K562 (cell line): ENCODE measurements at regions not wholly inside any gene's neighbourhood (a gene's known extent, or its start where the extent isn't known, plus 50 kb on each side); places are given as distances from the start of the nearest gene placed in this dataset.

ENCODE experiments used
- CBFA2T3 ChIP-seq: fragments of 450-650 bp; IDR thresholded peaks from 2 replicates; pipeline ENCODE4 v1.6.1; 2017
- CBX8 ChIP-seq: fragments of 200-600 bp; sonication (generic); IDR thresholded peaks from 2 replicates; pipeline ENCODE4 v1.6.1; 2012; ENCODE audit warnings: borderline replicate concordance, mixed run types, low read depth, mild to moderate bottlenecking, moderate library complexity, mixed read lengths, low read length, control low read depth, inconsistent platforms; ENCODE audit not compliant: poor library complexity, severe bottlenecking; ENCODE audit errors: extremely low read depth
- CREB5 ChIP-seq: fragments of 250-450 bp; sonication (Bioruptor Pico); IDR thresholded peaks from 2 replicates; pipeline ENCODE4 v1.5.0; 2020; ENCODE audit warnings: mild to moderate bottlenecking
- FIP1L1 ChIP-seq: fragments of 200-400 bp; formaldehyde crosslinking; IDR thresholded peaks from 2 replicates; pipeline ENCODE4 v1.6.1; 2018; ENCODE audit warnings: mild to moderate bottlenecking, low read depth, low read length; ENCODE audit not compliant: poor library complexity, severe bottlenecking
- FOXA1 ChIP-seq: fragments of 450-650 bp; IDR thresholded peaks from 2 replicates; pipeline ENCODE4 v1.6.1; 2016; ENCODE audit warnings: mild to moderate bottlenecking, borderline replicate concordance
- IRF2 ChIP-seq: sonication (generic); formaldehyde crosslinking; IDR thresholded peaks from 2 replicates; pipeline ENCODE4 v1.8.1; 2022; ENCODE audit warnings: mild to moderate bottlenecking, missing genetic modification reagents
- MTA1 ChIP-seq: fragments of 450-650 bp; IDR thresholded peaks from 2 replicates; pipeline ENCODE4 v1.6.1; 2017; ENCODE audit warnings: borderline replicate concordance
- NEUROD1 ChIP-seq: fragments of 150-350 bp; IDR thresholded peaks from 2 replicates; pipeline ENCODE4 v1.6.1; 2014; ENCODE audit warnings: borderline replicate concordance, low read length, low read depth; ENCODE audit not compliant: partially characterized antibody
- NR2C2 ChIP-seq, 2 experiments: fragments of 200-800 bp in 1 of 2; sonication (Bioruptor generic) in 1 of 2; sonication (generic) in 1 of 2; formaldehyde crosslinking in 1 of 2; IDR thresholded peaks; 2 replicates each; pipeline versions ENCODE4 v1.6.1 to v1.8.0; 2016 to 2022; ENCODE audit warnings: mild to moderate bottlenecking in 1 of 2, missing compliant biosample characterization in 1 of 2, missing genetic modification characterization in 1 of 2, missing genetic modification reagents in 1 of 2
- NR4A1 ChIP-seq, 2 experiments: fragments of 250-450 bp in 1 of 2; fragments of 450-650 bp in 1 of 2; sonication (Bioruptor Pico) in 1 of 2; IDR thresholded peaks; 2 replicates each; pipeline versions ENCODE4 v1.4.0 to v1.6.1; 2016 to 2020; ENCODE audit warnings: mild to moderate bottlenecking in 2 of 2, missing compliant biosample characterization in 1 of 2, missing genetic modification characterization in 1 of 2, moderate library complexity in 1 of 2
- PHB2 ChIP-seq: fragments of 450-650 bp; IDR thresholded peaks from 2 replicates; pipeline ENCODE4 v1.6.1; 2017; ENCODE audit warnings: low read depth
- RFX5 ChIP-seq: IDR thresholded peaks from 2 replicates; pipeline ENCODE4 v1.6.1; 2011; ENCODE audit warnings: low read depth, mild to moderate bottlenecking, improper control_type of control experiment, low read length
- RNF2 ChIP-seq: sonication (generic); IDR thresholded peaks from 2 replicates; pipeline ENCODE4 v1.6.1; 2016
- RNF219 ChIP-seq: fragments of 250-450 bp; sonication (Bioruptor Pico); IDR thresholded peaks from 2 replicates; pipeline ENCODE4 v1.5.0; 2022; ENCODE audit warnings: mild to moderate bottlenecking
- SPI1 ChIP-seq: IDR thresholded peaks from 2 replicates; pipeline ENCODE4 v1.6.1; 2011; ENCODE audit warnings: low read depth, low read length, control low read depth, borderline replicate concordance
- TAL1 ChIP-seq: fragments of 450-650 bp; IDR thresholded peaks from 2 replicates; pipeline ENCODE4 v1.6.1; 2016; ENCODE audit warnings: mild to moderate bottlenecking
- TFAM ChIP-seq: fragments of 250-450 bp; sonication (Bioruptor Pico); conservative IDR thresholded peaks from 2 replicates; pipeline ENCODE4 v1.5.0; 2021; ENCODE audit warnings: mild to moderate bottlenecking, moderate library complexity
- ZKSCAN8 ChIP-seq: fragments of 200-800 bp; sonication (Bioruptor generic); IDR thresholded peaks from 2 replicates; pipeline ENCODE4 v1.6.1; 2016; ENCODE audit warnings: missing genetic modification characterization, missing compliant biosample characterization
- ZNF75A ChIP-seq: fragments of 450-650 bp; formaldehyde crosslinking; IDR thresholded peaks from 2 replicates; pipeline ENCODE4 v1.4.0; 2020; ENCODE audit warnings: mild to moderate bottlenecking
- TF ChIP-seq, protein P1 (sequence below): fragments of 150-350 bp; IDR thresholded peaks from 2 replicates; pipeline ENCODE4 v1.6.1; 2014; ENCODE audit warnings: low read depth, mild to moderate bottlenecking, low read length, borderline replicate concordance

DNA sequence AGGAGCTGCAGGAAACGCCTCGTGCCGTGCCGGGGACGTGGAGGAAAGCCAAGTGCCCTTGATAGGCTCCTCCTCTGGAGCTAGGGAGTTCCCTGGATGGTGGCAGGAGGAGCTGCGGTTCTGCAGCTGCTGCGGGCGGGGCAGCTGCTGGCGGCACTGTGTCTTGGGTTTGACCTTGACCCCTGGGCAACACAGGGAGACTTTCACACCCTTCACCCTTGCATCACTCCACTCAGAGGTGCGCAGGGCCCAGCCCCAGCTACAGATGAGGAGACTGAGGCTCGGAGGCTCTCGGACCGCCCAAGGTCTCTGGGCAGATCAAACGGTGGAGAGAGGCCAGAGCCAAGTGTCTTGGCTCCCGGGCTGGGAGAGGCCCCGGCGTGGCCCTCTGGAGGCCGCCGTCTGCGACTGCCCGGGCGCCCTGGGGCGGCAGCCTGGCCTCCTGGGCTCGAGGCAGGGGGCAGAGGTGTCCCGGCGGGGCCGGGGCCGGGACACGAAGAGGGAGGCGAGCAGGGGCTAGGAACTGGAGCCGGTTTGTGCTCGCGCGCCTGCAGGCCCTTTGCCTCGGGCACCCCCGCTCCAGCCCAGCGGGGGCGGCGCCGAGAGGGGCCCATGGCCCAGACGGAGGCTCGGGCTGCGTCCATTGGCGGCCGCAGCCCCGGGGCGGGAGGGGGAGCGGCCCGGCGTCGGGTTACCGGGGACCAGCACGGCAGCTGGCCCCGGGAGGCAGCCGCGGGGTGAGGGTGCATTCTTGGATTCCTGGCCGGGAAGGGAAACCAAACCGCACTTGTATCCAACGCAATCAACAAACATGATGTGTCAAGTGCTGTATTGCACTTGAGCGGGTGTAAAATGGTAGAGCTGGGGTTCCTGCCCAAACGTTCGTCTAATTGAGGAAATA is 129.6 kb upstream of the SLC1A4 start (continued):
- TF ChIP-seq, protein P1, sequence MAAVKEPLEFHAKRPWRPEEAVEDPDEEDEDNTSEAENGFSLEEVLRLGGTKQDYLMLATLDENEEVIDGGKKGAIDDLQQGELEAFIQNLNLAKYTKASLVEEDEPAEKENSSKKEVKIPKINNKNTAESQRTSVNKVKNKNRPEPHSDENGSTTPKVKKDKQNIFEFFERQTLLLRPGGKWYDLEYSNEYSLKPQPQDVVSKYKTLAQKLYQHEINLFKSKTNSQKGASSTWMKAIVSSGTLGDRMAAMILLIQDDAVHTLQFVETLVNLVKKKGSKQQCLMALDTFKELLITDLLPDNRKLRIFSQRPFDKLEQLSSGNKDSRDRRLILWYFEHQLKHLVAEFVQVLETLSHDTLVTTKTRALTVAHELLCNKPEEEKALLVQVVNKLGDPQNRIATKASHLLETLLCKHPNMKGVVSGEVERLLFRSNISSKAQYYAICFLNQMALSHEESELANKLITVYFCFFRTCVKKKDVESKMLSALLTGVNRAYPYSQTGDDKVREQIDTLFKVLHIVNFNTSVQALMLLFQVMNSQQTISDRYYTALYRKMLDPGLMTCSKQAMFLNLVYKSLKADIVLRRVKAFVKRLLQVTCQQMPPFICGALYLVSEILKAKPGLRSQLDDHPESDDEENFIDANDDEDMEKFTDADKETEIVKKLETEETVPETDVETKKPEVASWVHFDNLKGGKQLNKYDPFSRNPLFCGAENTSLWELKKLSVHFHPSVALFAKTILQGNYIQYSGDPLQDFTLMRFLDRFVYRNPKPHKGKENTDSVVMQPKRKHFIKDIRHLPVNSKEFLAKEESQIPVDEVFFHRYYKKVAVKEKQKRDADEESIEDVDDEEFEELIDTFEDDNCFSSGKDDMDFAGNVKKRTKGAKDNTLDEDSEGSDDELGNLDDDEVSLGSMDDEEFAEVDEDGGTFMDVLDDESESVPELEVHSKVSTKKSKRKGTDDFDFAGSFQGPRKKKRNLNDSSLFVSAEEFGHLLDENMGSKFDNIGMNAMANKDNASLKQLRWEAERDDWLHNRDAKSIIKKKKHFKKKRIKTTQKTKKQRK, result no peak
- TF ChIP-seq RNF2 (no peak; the same call in 1 of the 2 replicates), IRF2 (CRISPR knock-in tag) (no peak), FIP1L1 (peak; percentile 43), CBX8 (no peak), RNF219 (CRISPR knock-in tag) (no peak), NR2C2 (CRISPR knock-in tag; IDR thresholded peaks at IDR 0.05) (peak; percentile 64; the same call in 1 of the 2 replicates), NR2C2 (tag; IDR thresholded peaks at IDR 0.05) (peak; percentile 93), CREB5 (CRISPR knock-in tag) (no peak), TAL1 (no peak), PHB2 (no peak), FOXA1 (no peak), MTA1 (no peak), CBFA2T3 (0 out of 2 replicates have a peak, but pooled peaks have one; percentile 20), SPI1 (no peak), TFAM (CRISPR knock-in tag) (no peak), NR4A1 (CRISPR knock-in tag; IDR thresholded peaks at IDR 0.05) (no peak; the same call in 1 of the 2 replicates), NR4A1 (tag; IDR thresholded peaks at IDR 0.05) (0 out of 2 replicates have a peak, but pooled peaks have one; percentile 38), ZNF75A (CRISPR knock-in tag) (no peak), NEUROD1 (no peak), RFX5 (no peak), ZKSCAN8 (no peak)
